ENCODE measurements at regions not wholly inside any gene's neighbourhood (a gene's known extent, or its start where the extent isn't known, plus 50 kb on each side); places are given as distances from the start of the nearest gene placed in this dataset.

DNA sequence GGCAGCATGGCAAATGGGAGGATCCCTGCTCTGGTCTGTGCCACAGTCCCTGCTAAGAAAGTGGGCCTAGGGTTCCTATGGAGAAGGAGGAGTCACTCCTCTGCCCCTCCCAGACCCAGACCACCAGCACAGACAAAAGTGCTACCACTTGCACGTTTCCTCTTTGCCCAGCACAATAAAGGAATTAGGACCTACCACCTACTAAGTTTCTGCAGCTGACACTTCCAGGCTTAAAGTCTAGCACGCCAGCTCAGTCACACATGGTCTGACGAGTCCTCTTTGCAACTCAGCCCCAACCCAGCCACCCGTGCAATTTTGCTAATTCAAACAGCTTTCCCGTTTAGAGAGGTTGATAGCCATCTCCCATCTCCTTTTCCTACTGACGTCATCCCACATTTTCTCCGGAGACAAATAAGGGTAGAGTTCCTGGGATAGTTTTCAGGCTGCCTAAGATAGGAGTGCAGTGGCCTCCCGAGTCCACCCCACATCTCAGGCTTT, 66.2 kb upstream of the PTGR2 start:
- TF ChIP-seq, protein P1, sequence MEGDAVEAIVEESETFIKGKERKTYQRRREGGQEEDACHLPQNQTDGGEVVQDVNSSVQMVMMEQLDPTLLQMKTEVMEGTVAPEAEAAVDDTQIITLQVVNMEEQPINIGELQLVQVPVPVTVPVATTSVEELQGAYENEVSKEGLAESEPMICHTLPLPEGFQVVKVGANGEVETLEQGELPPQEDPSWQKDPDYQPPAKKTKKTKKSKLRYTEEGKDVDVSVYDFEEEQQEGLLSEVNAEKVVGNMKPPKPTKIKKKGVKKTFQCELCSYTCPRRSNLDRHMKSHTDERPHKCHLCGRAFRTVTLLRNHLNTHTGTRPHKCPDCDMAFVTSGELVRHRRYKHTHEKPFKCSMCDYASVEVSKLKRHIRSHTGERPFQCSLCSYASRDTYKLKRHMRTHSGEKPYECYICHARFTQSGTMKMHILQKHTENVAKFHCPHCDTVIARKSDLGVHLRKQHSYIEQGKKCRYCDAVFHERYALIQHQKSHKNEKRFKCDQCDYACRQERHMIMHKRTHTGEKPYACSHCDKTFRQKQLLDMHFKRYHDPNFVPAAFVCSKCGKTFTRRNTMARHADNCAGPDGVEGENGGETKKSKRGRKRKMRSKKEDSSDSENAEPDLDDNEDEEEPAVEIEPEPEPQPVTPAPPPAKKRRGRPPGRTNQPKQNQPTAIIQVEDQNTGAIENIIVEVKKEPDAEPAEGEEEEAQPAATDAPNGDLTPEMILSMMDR (IDR thresholded peaks at IDR 0.05): no peak
- TF ChIP-seq EP300 (IDR thresholded peaks at IDR 0.05) (no peak), POLR2A (IDR thresholded peaks at IDR 0.05; ENCODE audit: low read depth) (no peak)
